Smooth muscle cell (in vitro differentiated cells): ENCODE measurements at regions not wholly inside any gene's neighbourhood (a gene's known extent, or its start where the extent isn't known, plus 50 kb on each side); places are given as distances from the start of the nearest gene placed in this dataset.

Experiments used
- DNase-seq: peaks from one replicate; lab custom pipeline; 2025; ENCODE audit not compliant: unreplicated experiment; lab: John Stamatoyannopoulos, UW
- H2AFZ ChIP-seq: fragments of 200-600 bp; sonication (generic); 2 replicates; pipeline ENCODE4 v1.6.0; 2016; ENCODE audit warnings: antibody characterized with exemption, low read depth, mild to moderate bottlenecking
- H3F3A ChIP-seq: fragments of 200-600 bp; sonication (generic); 2 replicates; pipeline ENCODE4 v1.6.0; 2017; ENCODE audit warnings: antibody characterized with exemption, low read depth
- H3K27ac ChIP-seq: fragments of 200-600 bp; sonication (generic); 2 replicates; pipeline ENCODE4 v1.5.1; 2016; ENCODE audit warnings: low read depth, mild to moderate bottlenecking
- H3K27me3 ChIP-seq: fragments of 200-600 bp; sonication (generic); 2 replicates; pipeline ENCODE4 v1.6.1; 2016; ENCODE audit warnings: low read depth, mild to moderate bottlenecking
- H3K36me3 ChIP-seq: fragments of 200-600 bp; sonication (generic); 2 replicates; pipeline ENCODE4 v1.5.1; 2016; ENCODE audit warnings: low read depth
- H3K4me1 ChIP-seq: fragments of 200-600 bp; sonication (generic); 2 replicates; pipeline ENCODE4 v1.5.1; 2016; ENCODE audit warnings: low read depth
- H3K4me2 ChIP-seq: fragments of 200-600 bp; sonication (generic); 2 replicates; pipeline ENCODE4 v1.6.0; 2016; ENCODE audit warnings: mild to moderate bottlenecking
- H3K4me3 ChIP-seq: fragments of 200-600 bp; sonication (generic); 2 replicates; pipeline ENCODE4 v1.5.1; 2016; ENCODE audit warnings: mild to moderate bottlenecking
- H3K79me2 ChIP-seq: fragments of 200-600 bp; sonication (generic); 2 replicates; pipeline ENCODE4 v1.6.0; 2016; ENCODE audit warnings: low read depth, mild to moderate bottlenecking
- H3K9ac ChIP-seq: fragments of 200-600 bp; sonication (generic); 2 replicates; pipeline ENCODE4 v1.6.0; 2016; ENCODE audit warnings: low read depth
- H3K9me3 ChIP-seq: fragments of 200-600 bp; sonication (generic); replicated peaks from 2 replicates; pipeline ENCODE4 v1.5.1; 2016; ENCODE audit warnings: low read depth
- H4K20me1 ChIP-seq: fragments of 200-600 bp; sonication (generic); 2 replicates; pipeline ENCODE4 v1.6.0; 2016; ENCODE audit warnings: low read depth
- WGBS: methylation state at CpG from one replicate; pipeline ENCODE4 v1.1.7; 2016; ENCODE audit warnings: low lambda C conversion rate; 5-methylcytosine and 5-hydroxymethylcytosine counted together
- TF ChIP-seq, protein P1 (sequence below): fragments of 200-600 bp; sonication (generic); IDR thresholded peaks from 2 replicates; pipeline ENCODE4 v1.5.1; 2017; ENCODE audit warnings: borderline replicate concordance, mild to moderate bottlenecking, antibody characterized with exemption; ENCODE audit not compliant: insufficient read depth, poor library complexity, severe bottlenecking

DNA sequence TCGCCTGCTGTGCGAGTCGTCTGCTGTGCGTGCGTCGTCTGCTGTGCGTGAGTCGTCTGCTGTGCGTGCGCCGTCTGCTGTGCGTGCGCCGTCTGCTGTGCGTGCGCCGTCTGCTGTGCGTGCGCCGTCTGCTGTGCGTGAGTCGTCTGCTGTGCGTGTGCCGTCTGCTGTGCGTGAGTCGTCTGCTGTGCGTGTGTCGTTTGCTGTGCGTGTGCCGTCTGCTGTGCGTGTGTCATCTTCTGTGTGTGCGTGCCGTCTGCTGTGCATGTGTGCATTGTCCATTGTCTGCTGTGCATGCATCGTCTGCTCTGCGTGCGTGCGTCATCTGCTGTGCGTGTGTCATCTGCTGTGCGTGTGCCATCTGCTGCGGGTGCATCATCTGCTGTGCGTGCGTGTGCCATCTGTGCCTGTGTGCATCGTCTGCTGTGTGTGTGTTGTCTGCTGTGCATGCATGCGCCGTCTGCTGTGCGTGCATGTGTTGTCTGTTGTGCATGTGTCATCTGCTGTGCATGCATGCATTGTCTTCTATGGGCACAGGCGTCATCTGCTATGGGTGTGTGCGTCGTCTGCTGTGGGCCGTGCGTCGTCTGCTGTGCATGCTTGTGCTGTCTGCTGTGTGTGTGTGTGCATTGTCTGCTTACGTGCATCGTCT, 68.6 kb upstream of the IRX4 start:
- 96% methylated on average over 31 of the region's 54 CpGs for WGBS
- DNase-seq = no peak
- Histone ChIP-seq H3F3A (no peaks in the 10 kb centered on the region), H3K9me3 (no peaks in the 10 kb centered on the region), H4K20me1 (no peaks in the 10 kb centered on the region), H3K4me3 (no peak overlapping the region), H3K79me2 (no peaks in the 10 kb centered on the region), H3K9ac (no peak overlapping the region), H3K4me1 (no peaks in the 10 kb centered on the region), H3K27ac (no peak overlapping the region), H3K4me2 (no peak overlapping the region), H3K36me3 (no peaks in the 10 kb centered on the region), H2AFZ (no peak overlapping the region), H3K27me3 (peaks cover 7% of the 10 kb centered on the region)
- TF ChIP-seq, protein P1, sequence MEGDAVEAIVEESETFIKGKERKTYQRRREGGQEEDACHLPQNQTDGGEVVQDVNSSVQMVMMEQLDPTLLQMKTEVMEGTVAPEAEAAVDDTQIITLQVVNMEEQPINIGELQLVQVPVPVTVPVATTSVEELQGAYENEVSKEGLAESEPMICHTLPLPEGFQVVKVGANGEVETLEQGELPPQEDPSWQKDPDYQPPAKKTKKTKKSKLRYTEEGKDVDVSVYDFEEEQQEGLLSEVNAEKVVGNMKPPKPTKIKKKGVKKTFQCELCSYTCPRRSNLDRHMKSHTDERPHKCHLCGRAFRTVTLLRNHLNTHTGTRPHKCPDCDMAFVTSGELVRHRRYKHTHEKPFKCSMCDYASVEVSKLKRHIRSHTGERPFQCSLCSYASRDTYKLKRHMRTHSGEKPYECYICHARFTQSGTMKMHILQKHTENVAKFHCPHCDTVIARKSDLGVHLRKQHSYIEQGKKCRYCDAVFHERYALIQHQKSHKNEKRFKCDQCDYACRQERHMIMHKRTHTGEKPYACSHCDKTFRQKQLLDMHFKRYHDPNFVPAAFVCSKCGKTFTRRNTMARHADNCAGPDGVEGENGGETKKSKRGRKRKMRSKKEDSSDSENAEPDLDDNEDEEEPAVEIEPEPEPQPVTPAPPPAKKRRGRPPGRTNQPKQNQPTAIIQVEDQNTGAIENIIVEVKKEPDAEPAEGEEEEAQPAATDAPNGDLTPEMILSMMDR = no peak

DNA sequence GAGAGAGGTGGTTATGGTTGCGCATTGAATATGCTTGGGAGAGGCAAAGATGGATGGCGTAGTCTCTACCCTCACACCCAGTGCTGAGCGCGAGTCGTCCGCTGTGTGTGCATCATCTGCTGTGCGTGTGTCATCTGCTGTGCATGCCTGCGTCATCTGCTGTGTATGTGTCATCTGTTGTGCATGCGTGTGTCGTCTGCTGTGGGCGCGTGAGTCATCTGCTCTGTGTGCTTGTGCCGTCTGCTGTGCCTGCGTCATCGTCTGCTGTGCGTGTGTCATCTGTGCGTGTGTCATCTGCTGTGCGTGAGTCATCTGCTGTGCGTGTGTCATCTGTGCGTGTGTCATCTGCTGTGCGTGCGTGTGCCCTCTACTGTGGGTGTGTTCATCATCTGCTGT, 68.0 kb upstream of the IRX4 start:
- H3K4me3 ChIP-seq = no peak overlapping the region
- DNase-seq = no peak
- H3K27ac ChIP-seq = no peak overlapping the region
- no peak overlapping the region for H3K9ac ChIP-seq
- H3K4me1 ChIP-seq = no peaks in the 10 kb centered on the region
- no peaks in the 10 kb centered on the region for H3K9me3 ChIP-seq
- no peaks in the 10 kb centered on the region for H4K20me1 ChIP-seq
- 88% methylated on average over 22 of the region's 22 CpGs for WGBS
- H3K4me2 ChIP-seq = no peak overlapping the region
- TF ChIP-seq, protein P1 = no peak
- no peak overlapping the region for H2AFZ ChIP-seq
- no peaks in the 10 kb centered on the region for H3K36me3 ChIP-seq
- no peaks in the 10 kb centered on the region for H3K79me2 ChIP-seq
- H3K27me3 ChIP-seq = peaks cover 7% of the 10 kb centered on the region
- no peaks in the 10 kb centered on the region for H3F3A ChIP-seq

DNA sequence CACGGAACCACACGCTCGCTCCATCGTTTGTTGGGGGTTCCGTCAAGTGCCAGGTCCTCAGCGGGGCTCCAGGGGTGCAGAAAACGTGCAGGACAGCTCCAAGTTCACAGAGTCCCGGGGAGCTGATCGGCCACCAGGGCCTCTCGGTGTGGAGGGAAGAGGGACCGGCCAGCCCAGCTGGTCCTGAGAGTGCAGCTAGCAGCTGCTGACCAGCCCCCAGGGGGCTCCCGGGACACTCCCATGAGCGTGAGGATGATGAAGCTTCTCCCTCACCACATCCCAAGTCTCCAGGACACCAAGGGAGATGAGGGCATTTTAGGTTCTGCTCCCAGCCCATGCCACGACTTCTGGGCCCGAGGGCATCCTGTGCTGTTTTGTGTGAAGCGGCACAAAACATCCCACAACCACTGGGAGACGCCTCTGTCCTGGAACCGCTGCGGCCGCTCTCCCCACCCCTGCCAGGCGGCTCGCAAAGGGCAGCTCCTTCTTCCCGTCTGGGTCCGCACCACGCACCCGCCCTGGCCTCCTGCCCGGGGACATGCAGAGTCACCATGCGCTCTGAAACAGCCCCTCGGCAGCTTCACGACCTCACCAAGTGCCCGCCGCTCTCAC, 67.5 kb upstream of the IRX4 start:
- no peaks in the 10 kb centered on the region for H3K79me2 ChIP-seq
- H3K36me3 ChIP-seq = no peaks in the 10 kb centered on the region
- peaks cover 7% of the 10 kb centered on the region for H3K27me3 ChIP-seq
- DNase-seq = no peak
- H3K9me3 ChIP-seq = no peaks in the 10 kb centered on the region
- no peak overlapping the region for H3K4me2 ChIP-seq
- TF ChIP-seq, protein P1 = no peak
- 90% methylated on average over 32 of the region's 32 CpGs for WGBS
- no peak overlapping the region for H3K4me3 ChIP-seq
- no peak overlapping the region for H2AFZ ChIP-seq
- no peak overlapping the region for H3K9ac ChIP-seq
- H4K20me1 ChIP-seq = no peaks in the 10 kb centered on the region
- no peaks in the 10 kb centered on the region for H3F3A ChIP-seq
- H3K4me1 ChIP-seq = no peaks in the 10 kb centered on the region
- no peak overlapping the region for H3K27ac ChIP-seq

DNA sequence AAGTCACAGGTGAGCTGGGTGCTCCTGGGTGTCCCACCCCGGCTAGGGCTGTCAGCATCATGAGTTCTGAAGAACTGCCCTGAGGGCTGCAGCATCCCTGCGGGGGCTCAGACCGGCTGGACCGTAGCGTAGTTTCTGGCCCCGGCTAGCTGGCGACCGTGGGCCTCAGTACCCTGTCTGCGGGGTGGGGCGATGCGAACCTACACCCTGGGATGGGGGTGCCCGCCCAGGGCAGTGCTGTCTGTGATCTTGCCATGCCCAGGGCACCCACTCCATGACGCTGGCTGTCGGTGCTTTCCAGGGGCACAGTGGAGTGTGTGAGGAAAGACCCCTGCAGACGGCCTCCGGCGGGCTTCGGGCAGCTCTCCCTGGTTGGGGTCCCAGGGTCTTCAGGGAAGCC, 66.5 kb upstream of the IRX4 start:
- Histone ChIP-seq H3K27me3 (peaks cover 9% of the 10 kb centered on the region), H2AFZ (no peak overlapping the region), H3K9me3 (no peaks in the 10 kb centered on the region), H4K20me1 (no peaks in the 10 kb centered on the region), H3K9ac (no peak overlapping the region), H3K4me3 (no peak overlapping the region), H3K4me1 (peaks cover 3% of the 10 kb centered on the region), H3K36me3 (no peaks in the 10 kb centered on the region), H3K79me2 (no peaks in the 10 kb centered on the region), H3F3A (no peaks in the 10 kb centered on the region), H3K4me2 (no peak overlapping the region), H3K27ac (no peak overlapping the region)
- DNase-seq = no peak
- 95% methylated on average over 18 of the region's 18 CpGs for WGBS
- TF ChIP-seq, protein P1 = no peak
